GM12873 (cell line): ENCODE measurements at regions not wholly inside any gene's neighbourhood (a gene's known extent, or its start where the extent isn't known, plus 50 kb on each side); places are given as distances from the start of the nearest gene placed in this dataset.

Experiments
- CTCF ChIP-seq: IDR thresholded peaks from 2 replicates; pipeline ENCODE4 v1.5.1; 2012; ENCODE audit warnings: low read depth, mild to moderate bottlenecking, moderate library complexity, low read length, control low read depth; ENCODE audit not compliant: insufficient read depth; ENCODE audit errors: missing control alignments

GRCh38 chr22:49305966-49306631 is 521.6 kb downstream of the BRD1 start:
- no peak for TF ChIP-seq CTCF

GRCh38 chr22:49305214-49305965 is 522.3 kb downstream of the BRD1 start:
- TF ChIP-seq CTCF: peak; percentile 49

DNA sequence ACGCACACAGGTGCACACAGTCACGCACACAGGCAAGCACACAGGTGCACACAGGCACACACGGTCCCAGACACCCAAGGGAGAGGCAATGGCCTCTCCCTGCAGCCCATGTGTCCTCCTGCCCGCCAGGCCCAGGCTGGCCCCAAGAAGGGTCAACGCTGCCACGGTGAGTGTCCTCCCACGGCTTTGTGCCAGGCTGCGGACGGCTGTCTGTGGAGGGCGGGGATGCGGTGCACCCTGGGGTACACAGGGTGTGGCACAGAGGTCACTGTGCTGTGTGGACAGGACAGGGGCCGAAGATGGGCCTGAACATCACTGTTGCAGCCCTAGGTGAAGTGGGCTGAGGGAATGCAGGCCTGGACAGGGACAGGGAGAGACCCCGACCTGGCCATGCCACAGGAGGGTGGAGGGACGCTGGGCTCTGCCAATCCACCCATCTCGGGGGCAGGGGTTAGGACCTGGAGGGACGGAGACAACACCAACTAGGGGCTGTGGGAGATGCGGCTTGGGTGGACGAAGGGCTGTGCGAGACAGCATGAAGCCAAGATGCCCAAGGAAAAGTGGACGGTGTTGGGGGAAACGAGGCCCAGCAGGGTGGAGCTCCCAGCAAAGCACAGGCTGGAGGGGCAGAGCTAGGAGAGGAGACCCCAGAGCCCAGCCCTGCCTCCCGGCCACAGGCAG is 523.8 kb downstream of the BRD1 start:
- TF ChIP-seq CTCF: no peak

DNA sequence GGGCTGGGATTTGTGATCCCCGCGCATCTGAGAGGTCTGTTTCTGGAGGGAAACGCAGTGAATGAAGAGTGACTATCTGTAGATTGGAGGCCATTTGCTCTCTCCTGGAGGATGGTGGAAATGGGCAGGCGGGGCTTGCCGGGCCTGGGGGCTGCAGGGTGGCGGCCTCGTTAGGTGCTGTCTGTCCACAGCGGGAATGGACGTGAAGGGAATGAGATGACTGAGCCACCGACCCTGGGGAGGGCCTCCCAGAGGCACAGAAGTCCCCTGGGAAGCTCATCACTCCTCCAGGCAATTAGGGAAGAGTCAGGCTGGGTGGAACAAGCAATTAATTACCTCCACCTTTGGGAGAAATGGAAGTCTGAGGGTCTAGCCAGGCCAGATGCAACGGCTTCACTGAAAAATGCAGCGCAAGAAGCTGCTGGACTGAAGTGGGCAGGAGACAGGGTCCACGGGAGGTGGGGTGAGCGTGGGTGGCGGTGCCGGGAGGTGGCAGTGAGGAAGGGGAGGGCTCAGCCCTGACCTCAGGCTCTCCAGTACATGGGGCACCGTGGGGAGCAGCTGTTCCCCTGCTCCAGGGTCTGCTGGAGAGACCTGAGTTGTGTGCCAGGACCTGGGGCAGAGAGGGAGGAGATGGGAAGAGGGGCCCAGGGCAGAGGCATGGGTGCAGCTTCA is 524.5 kb downstream of the BRD1 start:
- TF ChIP-seq CTCF: no peak

GRCh38 chr22:49302530-49302929 is 525.1 kb downstream of the BRD1 start:
- no peak for TF ChIP-seq CTCF

DNA sequence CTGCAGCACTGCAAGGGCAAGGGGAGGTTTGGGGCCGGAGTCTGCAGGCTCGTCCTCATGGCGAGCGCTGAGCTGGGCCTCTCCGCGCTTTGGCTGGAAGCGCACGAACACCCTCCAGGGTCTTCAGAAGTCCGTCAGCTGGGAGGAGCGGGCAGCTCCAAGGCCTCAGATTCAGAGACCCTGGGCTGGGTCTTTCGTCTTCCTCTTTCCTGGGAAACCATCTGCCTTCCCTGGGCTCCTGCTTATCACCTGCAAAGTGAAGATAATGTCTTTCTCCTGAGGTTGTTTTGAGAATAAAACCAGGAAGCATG is 525.6 kb downstream of the BRD1 start:
- TF ChIP-seq CTCF: no peak
